ENCODE measurements at regions not wholly inside any gene's neighbourhood (a gene's known extent, or its start where the extent isn't known, plus 50 kb on each side); places are given as distances from the start of the nearest gene placed in this dataset.

- Mint-ChIP-seq H3K27ac (no peak overlapping the region), H3K27me3 (ENCODE audit: low read depth) (peaks cover 4% of the 10 kb centered on the region), H3K36me3 (ENCODE audit: low read depth) (no peaks in the 10 kb centered on the region), H3K9me3 (no peaks in the 10 kb centered on the region), H3K4me3 (no peak overlapping the region), H3K4me1 (ENCODE audit: low read depth) (no peaks in the 10 kb centered on the region)
- CTCF ChIA-PET = interaction anchor here (0.6 kb wide), 1 partner anchor 349 kb away, joined by 3 read pairs; no protein-coding TSS in a partner anchor
- intact Hi-C loops (cut with micrococcal nuclease) = no loop called here
- DNase-seq = no peak
Observed at GRCh38 chr11:33471541-33471940, 214.4 kb downstream of the HIPK3 start.

GRCh38 chr11:33467966-33468365 is 210.8 kb downstream of the HIPK3 start:
- intact Hi-C loops (cut with micrococcal nuclease) = no loop called here
- no peak overlapping the region for H3K4me3 Mint-ChIP-seq
- H3K27me3 Mint-ChIP-seq (ENCODE audit: low read depth) = peaks cover 4% of the 10 kb centered on the region
- H3K27ac Mint-ChIP-seq = no peak overlapping the region
- no peaks in the 10 kb centered on the region for H3K4me1 Mint-ChIP-seq (ENCODE audit: low read depth)
- H3K9me3 Mint-ChIP-seq = no peaks in the 10 kb centered on the region
- no peak for DNase-seq
- H3K36me3 Mint-ChIP-seq (ENCODE audit: low read depth) = no peaks in the 10 kb centered on the region
- CTCF ChIA-PET = no interaction called here

GRCh38 chr11:33463059-33463458 is 205.9 kb downstream of the HIPK3 start:
- DNase-seq = no peak
- no peak overlapping the region for H3K4me3 Mint-ChIP-seq
- H3K27me3 Mint-ChIP-seq (ENCODE audit: low read depth) = peaks cover 5% of the 10 kb centered on the region
- intact Hi-C loops (cut with micrococcal nuclease) = no loop called here
- H3K36me3 Mint-ChIP-seq (ENCODE audit: low read depth) = no peaks in the 10 kb centered on the region
- H3K4me1 Mint-ChIP-seq (ENCODE audit: low read depth) = no peaks in the 10 kb centered on the region
- CTCF ChIA-PET = no interaction called here
- H3K9me3 Mint-ChIP-seq = no peaks in the 10 kb centered on the region
- H3K27ac Mint-ChIP-seq = no peak overlapping the region

GRCh38 chr11:33461369-33462125 is 204.4 kb downstream of the HIPK3 start:
- H3K4me3 Mint-ChIP-seq = no peak overlapping the region
- peaks cover 8% of the 10 kb centered on the region for H3K27me3 Mint-ChIP-seq (ENCODE audit: low read depth)
- DNase-seq = no peak
- no peaks in the 10 kb centered on the region for H3K4me1 Mint-ChIP-seq (ENCODE audit: low read depth)
- intact Hi-C loops (cut with micrococcal nuclease) = no loop called here
- H3K27ac Mint-ChIP-seq = no peak overlapping the region
- no peaks in the 10 kb centered on the region for H3K36me3 Mint-ChIP-seq (ENCODE audit: low read depth)
- CTCF ChIA-PET = no interaction called here
- H3K9me3 Mint-ChIP-seq = no peaks in the 10 kb centered on the region

- Mint-ChIP-seq H3K27ac (no peak overlapping the region), H3K4me3 (no peak overlapping the region), H3K27me3 (ENCODE audit: low read depth) (peaks cover 8% of the 10 kb centered on the region), H3K4me1 (ENCODE audit: low read depth) (no peaks in the 10 kb centered on the region), H3K9me3 (no peaks in the 10 kb centered on the region), H3K36me3 (ENCODE audit: low read depth) (no peaks in the 10 kb centered on the region)
- intact Hi-C loops (cut with micrococcal nuclease) = no loop called here
- CTCF ChIA-PET = no interaction called here
- no peak for DNase-seq
Observed at GRCh38 chr11:33457948-33458347, 200.8 kb downstream of the HIPK3 start.

- Mint-ChIP-seq H3K4me1 (ENCODE audit: low read depth) (no peaks in the 10 kb centered on the region), H3K27me3 (ENCODE audit: low read depth) (peaks cover 8% of the 10 kb centered on the region), H3K4me3 (no peak overlapping the region), H3K9me3 (no peaks in the 10 kb centered on the region), H3K27ac (no peak overlapping the region), H3K36me3 (ENCODE audit: low read depth) (no peaks in the 10 kb centered on the region)
- no peak for DNase-seq
- intact Hi-C loops (cut with micrococcal nuclease) = no loop called here
- CTCF ChIA-PET = no interaction called here
Observed at GRCh38 chr11:33455867-33456463, 198.8 kb downstream of the HIPK3 start.

- peaks cover 3% of the 10 kb centered on the region for H3K27me3 Mint-ChIP-seq (ENCODE audit: low read depth)
Observed at GRCh38 chr11:33454264-33454663, 197.1 kb downstream of the HIPK3 start.

GRCh38 chr11:33452836-33453624 is 195.8 kb downstream of the HIPK3 start:
- Mint-ChIP-seq H3K27ac (no peak overlapping the region), H3K4me1 (ENCODE audit: low read depth) (no peaks in the 10 kb centered on the region), H3K9me3 (no peaks in the 10 kb centered on the region), H3K4me3 (no peak overlapping the region), H3K27me3 (ENCODE audit: low read depth) (peaks cover 3% of the 10 kb centered on the region), H3K36me3 (ENCODE audit: low read depth) (no peaks in the 10 kb centered on the region)
- no peak for DNase-seq
- intact Hi-C loops (cut with micrococcal nuclease) = no loop called here
- CTCF ChIA-PET = interaction anchor here (0.7 to 1.2 kb wide), 2 partner anchors 14 to 1278 kb away, joined by 3 read pairs; no protein-coding TSS in a partner anchor

More at GRCh38 chr11:33454264-33454663, 197.1 kb downstream of the HIPK3 start:
- H3K4me1 Mint-ChIP-seq (ENCODE audit: low read depth) = no peaks in the 10 kb centered on the region
- intact Hi-C loops (cut with micrococcal nuclease) = no loop called here
- CTCF ChIA-PET = no interaction called here
- no peaks in the 10 kb centered on the region for H3K9me3 Mint-ChIP-seq
- DNase-seq = no peak
- no peak overlapping the region for H3K4me3 Mint-ChIP-seq
- no peak overlapping the region for H3K27ac Mint-ChIP-seq
- H3K36me3 Mint-ChIP-seq (ENCODE audit: low read depth) = no peaks in the 10 kb centered on the region

- intact Hi-C loops (cut with micrococcal nuclease) = no loop called here
- no peak overlapping the region for H3K4me3 Mint-ChIP-seq
- CTCF ChIA-PET = no interaction called here
- H3K9me3 Mint-ChIP-seq = no peaks in the 10 kb centered on the region
- H3K36me3 Mint-ChIP-seq (ENCODE audit: low read depth) = no peaks in the 10 kb centered on the region
- no peaks in the 10 kb centered on the region for H3K4me1 Mint-ChIP-seq (ENCODE audit: low read depth)
- H3K27ac Mint-ChIP-seq = no peak overlapping the region
- H3K27me3 Mint-ChIP-seq (ENCODE audit: low read depth) = no peaks in the 10 kb centered on the region
- DNase-seq = no peak
Observed at GRCh38 chr11:33451364-33451763, 194.2 kb downstream of the HIPK3 start.

- Mint-ChIP-seq H3K36me3 (ENCODE audit: low read depth) (no peaks in the 10 kb centered on the region), H3K4me3 (no peak overlapping the region), H3K27me3 (ENCODE audit: low read depth) (no peaks in the 10 kb centered on the region), H3K27ac (no peak overlapping the region), H3K9me3 (no peaks in the 10 kb centered on the region), H3K4me1 (ENCODE audit: low read depth) (peaks cover 4% of the 10 kb centered on the region)
- intact Hi-C loops (cut with micrococcal nuclease) = no loop called here
- DNase-seq = no peak
- CTCF ChIA-PET = no interaction called here
Observed at GRCh38 chr11:33449798-33450197, 192.6 kb downstream of the HIPK3 start.

- H3K4me1 Mint-ChIP-seq (ENCODE audit: low read depth) = peaks cover 4% of the 10 kb centered on the region
- no peaks in the 10 kb centered on the region for H3K9me3 Mint-ChIP-seq
- intact Hi-C loops (cut with micrococcal nuclease) = no loop called here
- H3K27ac Mint-ChIP-seq = no peak overlapping the region
- no peaks in the 10 kb centered on the region for H3K36me3 Mint-ChIP-seq (ENCODE audit: low read depth)
- DNase-seq = no peak
- CTCF ChIA-PET = no interaction called here
- peaks cover 3% of the 10 kb centered on the region for H3K27me3 Mint-ChIP-seq (ENCODE audit: low read depth)
- H3K4me3 Mint-ChIP-seq = no peak overlapping the region
Observed at GRCh38 chr11:33448461-33449130, 191.4 kb downstream of the HIPK3 start.

- no peak for DNase-seq
- CTCF ChIA-PET = interaction anchor here (0.6 kb wide), 1 partner anchor 9 kb away, joined by 3 read pairs; no protein-coding TSS in a partner anchor
Observed at GRCh38 chr11:33445761-33446161, 188.6 kb downstream of the HIPK3 start.

More at GRCh38 chr11:33445761-33446161, 188.6 kb downstream of the HIPK3 start:
- intact Hi-C loops (cut with micrococcal nuclease) = no loop called here
- peaks cover 4% of the 10 kb centered on the region for H3K4me1 Mint-ChIP-seq (ENCODE audit: low read depth)
- H3K9me3 Mint-ChIP-seq = no peaks in the 10 kb centered on the region
- no peak overlapping the region for H3K27ac Mint-ChIP-seq
- H3K27me3 Mint-ChIP-seq (ENCODE audit: low read depth) = peaks cover 3% of the 10 kb centered on the region
- H3K4me3 Mint-ChIP-seq = no peak overlapping the region
- H3K36me3 Mint-ChIP-seq (ENCODE audit: low read depth) = no peaks in the 10 kb centered on the region
